Activated CD4-positive, CD25-positive, alpha-beta regulatory T cell treated with anti-CD3 and anti-CD28 coated beads, Interleukin-2, amount 50 U/mL, for 24 hours (primary cell): ENCODE measurements at regions not wholly inside any gene's neighbourhood (a gene's known extent, or its start where the extent isn't known, plus 50 kb on each side); places are given as distances from the start of the nearest gene placed in this dataset.

Source experiments
- ATAC-seq, 2 donors: fragments of 150-1000 bp; cut with Tn5 transposase; one replicate each; pipeline ENCODE4 v1.10.0; 2021; ENCODE audit warnings: mild to moderate bottlenecking in 1 of 2, moderate library complexity in 1 of 2

GRCh38 chr6:152905551-152906299 lies 77.1 kb downstream of the FBXO5 start:
- ATAC-seq: no peak

DNA sequence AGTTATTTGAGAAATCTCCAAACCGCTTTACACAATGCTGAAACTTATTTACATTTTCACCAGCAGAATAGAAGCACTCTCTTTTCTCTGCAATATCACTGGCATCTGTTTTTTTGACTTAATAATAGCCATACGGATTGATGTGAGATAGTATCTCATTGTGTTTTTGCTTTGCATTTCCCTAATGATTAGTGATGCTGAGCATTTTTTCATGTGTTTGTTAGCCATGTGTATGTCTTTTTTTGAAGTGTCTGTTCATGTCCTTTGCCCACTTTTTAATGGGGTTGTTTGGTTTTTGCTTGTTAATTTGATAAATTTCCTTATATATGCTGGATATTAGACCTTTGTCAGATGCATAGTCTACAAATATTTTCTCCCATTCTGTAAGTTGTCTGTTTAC lies 73.6 kb downstream of the FBXO5 start:
- ATAC-seq: no peak

DNA sequence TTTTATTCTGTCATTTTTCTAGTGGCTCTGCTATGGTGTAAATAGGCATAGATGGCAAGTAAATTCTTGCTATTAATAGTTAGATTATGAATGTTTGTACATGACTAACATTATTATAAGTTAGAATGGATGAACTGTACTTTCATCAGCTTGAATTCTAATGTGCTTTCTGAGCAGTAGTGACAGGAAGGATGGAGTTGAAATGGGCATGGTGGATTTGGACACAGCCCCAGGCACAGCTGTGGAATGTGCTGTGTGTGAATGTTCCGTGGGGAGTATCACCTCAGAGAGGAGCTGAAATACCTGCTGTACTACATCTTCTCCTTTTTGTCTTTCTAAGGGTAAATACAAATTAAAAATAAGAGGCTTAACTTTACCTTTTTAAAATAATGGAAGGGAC lies 66.8 kb downstream of the FBXO5 start:
- no peak for ATAC-seq

- no peak for ATAC-seq
Measured at GRCh38 chr6:152918991-152919390, 63.9 kb downstream of the FBXO5 start.

DNA sequence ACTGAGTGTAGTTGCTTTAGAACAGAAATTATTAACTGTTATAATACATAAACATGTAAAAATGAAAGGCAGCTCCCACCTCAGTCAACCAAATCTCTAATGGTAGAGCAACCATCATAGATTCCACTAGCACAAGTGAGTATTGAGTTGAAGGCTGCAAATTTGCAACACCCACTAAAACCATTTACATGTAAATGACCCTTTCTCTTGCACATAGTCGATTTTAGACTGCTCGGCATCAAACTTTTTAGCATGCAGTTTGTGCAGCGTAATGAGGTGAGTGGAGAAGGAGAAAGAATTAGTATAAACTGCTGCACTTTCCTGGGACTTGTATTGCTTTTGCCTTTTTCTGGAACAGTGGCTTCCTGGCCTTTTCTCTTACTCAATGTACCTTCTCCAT lies 62.8 kb downstream of the FBXO5 start:
- ATAC-seq: no peak
